Hepatocyte (in vitro differentiated cells): ENCODE measurements at regions not wholly inside any gene's neighbourhood (a gene's known extent, or its start where the extent isn't known, plus 50 kb on each side); places are given as distances from the start of the nearest gene placed in this dataset. TPM values are rescaled to one million over a fixed set of nuclear protein-coding genes. Genes with fewer than 3 reads are reported as not detected.

Experiments used
- DNase-seq: peaks from one replicate; pipeline ENCODE4 v3.0.0-alpha.2; 2016; ENCODE audit warnings: low spot score
- H2AFZ ChIP-seq: fragments of 200-600 bp; sonication (generic); 2 replicates; pipeline ENCODE4 v1.6.0; 2016; ENCODE audit warnings: antibody characterized with exemption, mild to moderate bottlenecking
- H3K27ac ChIP-seq: fragments of 200-600 bp; sonication (generic); 2 replicates; pipeline ENCODE4 v1.5.1; 2016; ENCODE audit warnings: mild to moderate bottlenecking
- H3K27me3 ChIP-seq: fragments of 200-600 bp; sonication (generic); 2 replicates; pipeline ENCODE4 v1.6.1; 2016
- H3K36me3 ChIP-seq: fragments of 200-600 bp; sonication (generic); replicated peaks from 2 replicates; pipeline ENCODE4 v1.5.1; 2016; ENCODE audit warnings: low read depth; ENCODE audit not compliant: insufficient read depth
- H3K4me1 ChIP-seq: fragments of 200-600 bp; sonication (generic); 2 replicates; pipeline ENCODE4 v1.5.1; 2016; ENCODE audit warnings: mild to moderate bottlenecking, moderate library complexity; ENCODE audit not compliant: insufficient read depth
- H3K4me2 ChIP-seq: fragments of 200-600 bp; sonication (generic); 2 replicates; pipeline ENCODE4 v1.6.0; 2016
- H3K4me3 ChIP-seq: fragments of 200-600 bp; sonication (generic); 2 replicates; pipeline ENCODE4 v1.5.1; 2016; ENCODE audit warnings: mild to moderate bottlenecking
- H3K79me2 ChIP-seq: fragments of 200-600 bp; sonication (generic); 2 replicates; pipeline ENCODE4 v1.6.0; 2017; ENCODE audit warnings: mild to moderate bottlenecking
- H3K9me2 ChIP-seq: fragments of 200-600 bp; sonication (generic); replicated peaks from 2 replicates; pipeline ENCODE4 v1.6.0; 2017; ENCODE audit warnings: mild to moderate bottlenecking; ENCODE audit not compliant: insufficient read depth
- H3K9me3 ChIP-seq: fragments of 200-600 bp; sonication (generic); 2 replicates; pipeline ENCODE4 v1.5.1; 2016; ENCODE audit warnings: low read depth, mild to moderate bottlenecking
- H4K20me1 ChIP-seq: fragments of 200-600 bp; sonication (generic); 2 replicates; pipeline ENCODE4 v1.6.0; 2016; ENCODE audit warnings: mild to moderate bottlenecking; ENCODE audit not compliant: insufficient read depth, poor library complexity, severe bottlenecking
- EZH2 ChIP-seq: fragments of 200-600 bp; sonication (generic); IDR thresholded peaks from 2 replicates; pipeline ENCODE4 v1.6.1; 2016; ENCODE audit warnings: antibody characterized with exemption, mild to moderate bottlenecking, borderline replicate concordance
- EZH2phosphoT487 ChIP-seq: fragments of 200-600 bp; sonication (generic); IDR thresholded peaks from one replicate; pipeline ENCODE4 v1.6.1; 2018; ENCODE audit warnings: antibody characterized with exemption, mild to moderate bottlenecking, low read depth, moderate library complexity; ENCODE audit not compliant: unreplicated experiment, severe bottlenecking
- WGBS: methylation state at CpG from one replicate; pipeline ENCODE4 v1.1.6; 2016; ENCODE audit warnings: low lambda C conversion rate; ENCODE audit errors: missing lambda C conversion rate; 5-methylcytosine and 5-hydroxymethylcytosine counted together
- small RNA-seq: library from RNA; depleted of rRNA; stranded (forward); fragments of <200 nt; gene quantifications from one replicate; pipeline ENCODE3, GENCODE V24; 2014
- TF ChIP-seq, protein P1 (sequence below): fragments of 200-600 bp; sonication (generic); IDR thresholded peaks from 2 replicates; pipeline ENCODE4 v1.5.1; 2016; ENCODE audit warnings: antibody characterized with exemption, mild to moderate bottlenecking; ENCODE audit not compliant: poor library complexity

DNA sequence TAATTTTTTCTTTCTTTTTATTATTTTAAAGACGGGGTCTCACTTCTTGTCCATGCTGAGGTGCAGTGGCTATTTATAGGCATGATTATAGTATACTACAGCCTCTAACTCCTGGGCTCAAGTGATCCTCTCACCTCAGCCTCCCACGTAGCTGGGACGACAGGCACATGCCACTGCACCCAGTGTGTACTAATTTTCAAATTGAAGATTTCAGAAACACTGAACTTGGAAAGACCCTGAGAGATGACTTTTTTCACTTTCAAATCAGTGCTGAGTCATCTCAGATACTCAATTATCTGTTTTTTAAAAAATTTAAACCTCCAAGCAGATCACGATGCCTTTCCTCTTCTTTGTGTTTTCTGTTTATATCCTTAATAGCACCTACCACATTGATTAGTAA, 53.7 kb upstream of the COCH start:
- Histone ChIP-seq H3K79me2 (no peaks in the 10 kb centered on the region), H3K36me3 (no peaks in the 10 kb centered on the region), H3K27ac (no peak overlapping the region), H3K4me2 (no peak overlapping the region), H4K20me1 (no peaks in the 10 kb centered on the region), H3K9me3 (no peaks in the 10 kb centered on the region), H3K9me2 (no peaks in the 10 kb centered on the region), H3K27me3 (no peaks in the 10 kb centered on the region), H3K4me3 (no peak overlapping the region), H2AFZ (no peak overlapping the region), H3K4me1 (no peaks in the 10 kb centered on the region)
- 92% methylated on average over 4 of the region's 4 CpGs for WGBS
- DNase-seq, result no peak
- TF ChIP-seq EZH2, result no peak
- TF ChIP-seq EZH2phosphoT487, result no peak
- TF ChIP-seq, protein P1, sequence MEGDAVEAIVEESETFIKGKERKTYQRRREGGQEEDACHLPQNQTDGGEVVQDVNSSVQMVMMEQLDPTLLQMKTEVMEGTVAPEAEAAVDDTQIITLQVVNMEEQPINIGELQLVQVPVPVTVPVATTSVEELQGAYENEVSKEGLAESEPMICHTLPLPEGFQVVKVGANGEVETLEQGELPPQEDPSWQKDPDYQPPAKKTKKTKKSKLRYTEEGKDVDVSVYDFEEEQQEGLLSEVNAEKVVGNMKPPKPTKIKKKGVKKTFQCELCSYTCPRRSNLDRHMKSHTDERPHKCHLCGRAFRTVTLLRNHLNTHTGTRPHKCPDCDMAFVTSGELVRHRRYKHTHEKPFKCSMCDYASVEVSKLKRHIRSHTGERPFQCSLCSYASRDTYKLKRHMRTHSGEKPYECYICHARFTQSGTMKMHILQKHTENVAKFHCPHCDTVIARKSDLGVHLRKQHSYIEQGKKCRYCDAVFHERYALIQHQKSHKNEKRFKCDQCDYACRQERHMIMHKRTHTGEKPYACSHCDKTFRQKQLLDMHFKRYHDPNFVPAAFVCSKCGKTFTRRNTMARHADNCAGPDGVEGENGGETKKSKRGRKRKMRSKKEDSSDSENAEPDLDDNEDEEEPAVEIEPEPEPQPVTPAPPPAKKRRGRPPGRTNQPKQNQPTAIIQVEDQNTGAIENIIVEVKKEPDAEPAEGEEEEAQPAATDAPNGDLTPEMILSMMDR, result no peak

DNA sequence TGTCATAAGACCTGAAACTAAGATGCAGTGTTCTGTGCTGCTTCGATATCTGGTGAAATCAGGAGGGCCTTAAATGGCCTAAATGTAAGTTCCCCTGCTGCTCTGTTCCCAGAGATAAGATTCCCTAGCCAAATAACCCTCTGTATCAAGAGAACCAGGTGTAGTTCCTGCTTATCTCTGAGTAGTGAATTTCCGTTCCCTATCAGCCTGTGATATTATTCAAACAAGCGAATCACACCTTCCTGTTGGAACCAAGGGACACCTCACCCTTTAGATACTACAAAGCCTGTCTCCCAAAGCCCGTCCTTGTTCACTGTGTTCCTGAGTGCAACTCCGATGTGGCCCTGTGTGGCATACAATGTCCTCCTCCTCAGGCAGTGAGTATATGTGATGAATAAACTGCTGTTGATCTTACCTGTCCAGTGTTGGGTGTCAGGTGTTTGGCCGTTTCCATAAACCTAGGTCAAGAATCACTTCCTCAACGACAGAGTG, 52.2 kb upstream of the COCH start:
- Histone ChIP-seq H3K4me3 (no peak overlapping the region), H3K27me3 (no peaks in the 10 kb centered on the region), H3K9me3 (no peaks in the 10 kb centered on the region), H3K9me2 (no peaks in the 10 kb centered on the region), H3K4me1 (no peaks in the 10 kb centered on the region), H3K27ac (no peak overlapping the region), H3K79me2 (no peaks in the 10 kb centered on the region), H2AFZ (no peak overlapping the region), H3K4me2 (no peak overlapping the region), H3K36me3 (no peaks in the 10 kb centered on the region), H4K20me1 (no peaks in the 10 kb centered on the region)
- DNase-seq, result no peak
- TF ChIP-seq EZH2 (no peak), EZH2phosphoT487 (no peak)
- TF ChIP-seq, protein P1, result no peak
- 61% methylated on average over 7 of the region's 7 CpGs for WGBS

Small RNA genes lying in the stretch of these regions (small RNA-seq; reads per million reads assigned to genes)
- gene AL049830.2, result not detected
